Smooth muscle cell (in vitro differentiated cells): ENCODE measurements at regions not wholly inside any gene's neighbourhood (a gene's known extent, or its start where the extent isn't known, plus 50 kb on each side); places are given as distances from the start of the nearest gene placed in this dataset.

Experiments
- DNase-seq: peaks from one replicate; lab custom pipeline; 2025; ENCODE audit not compliant: unreplicated experiment; lab: John Stamatoyannopoulos, UW
- H2AFZ ChIP-seq: fragments of 200-600 bp; sonication (generic); 2 replicates; pipeline ENCODE4 v1.6.0; 2016; ENCODE audit warnings: antibody characterized with exemption, low read depth, mild to moderate bottlenecking
- H3F3A ChIP-seq: fragments of 200-600 bp; sonication (generic); 2 replicates; pipeline ENCODE4 v1.6.0; 2017; ENCODE audit warnings: antibody characterized with exemption, low read depth
- H3K27ac ChIP-seq: fragments of 200-600 bp; sonication (generic); 2 replicates; pipeline ENCODE4 v1.5.1; 2016; ENCODE audit warnings: low read depth, mild to moderate bottlenecking
- H3K27me3 ChIP-seq: fragments of 200-600 bp; sonication (generic); 2 replicates; pipeline ENCODE4 v1.6.1; 2016; ENCODE audit warnings: low read depth, mild to moderate bottlenecking
- H3K36me3 ChIP-seq: fragments of 200-600 bp; sonication (generic); 2 replicates; pipeline ENCODE4 v1.5.1; 2016; ENCODE audit warnings: low read depth
- H3K4me1 ChIP-seq: fragments of 200-600 bp; sonication (generic); 2 replicates; pipeline ENCODE4 v1.5.1; 2016; ENCODE audit warnings: low read depth
- H3K4me2 ChIP-seq: fragments of 200-600 bp; sonication (generic); 2 replicates; pipeline ENCODE4 v1.6.0; 2016; ENCODE audit warnings: mild to moderate bottlenecking
- H3K4me3 ChIP-seq: fragments of 200-600 bp; sonication (generic); 2 replicates; pipeline ENCODE4 v1.5.1; 2016; ENCODE audit warnings: mild to moderate bottlenecking
- H3K79me2 ChIP-seq: fragments of 200-600 bp; sonication (generic); 2 replicates; pipeline ENCODE4 v1.6.0; 2016; ENCODE audit warnings: low read depth, mild to moderate bottlenecking
- H3K9ac ChIP-seq: fragments of 200-600 bp; sonication (generic); 2 replicates; pipeline ENCODE4 v1.6.0; 2016; ENCODE audit warnings: low read depth
- H3K9me3 ChIP-seq: fragments of 200-600 bp; sonication (generic); replicated peaks from 2 replicates; pipeline ENCODE4 v1.5.1; 2016; ENCODE audit warnings: low read depth
- H4K20me1 ChIP-seq: fragments of 200-600 bp; sonication (generic); 2 replicates; pipeline ENCODE4 v1.6.0; 2016; ENCODE audit warnings: low read depth
- CTCF ChIP-seq: fragments of 200-600 bp; sonication (generic); IDR thresholded peaks from 2 replicates; pipeline ENCODE4 v1.5.1; 2017; ENCODE audit warnings: borderline replicate concordance, mild to moderate bottlenecking, antibody characterized with exemption; ENCODE audit not compliant: insufficient read depth, poor library complexity, severe bottlenecking
- WGBS: methylation state at CpG from one replicate; pipeline ENCODE4 v1.1.7; 2016; ENCODE audit warnings: low lambda C conversion rate; 5-methylcytosine and 5-hydroxymethylcytosine counted together

GRCh38 chr9:75628952-75629351 is 261.5 kb upstream of the PCSK5 start:
- Histone ChIP-seq H3K9ac (no peak overlapping the region), H3F3A (no peaks in the 10 kb centered on the region), H3K9me3 (no peaks in the 10 kb centered on the region), H3K4me1 (no peaks in the 10 kb centered on the region), H4K20me1 (no peaks in the 10 kb centered on the region), H3K27ac (no peak overlapping the region), H3K4me2 (no peak overlapping the region), H3K36me3 (no peaks in the 10 kb centered on the region), H2AFZ (no peak overlapping the region), H3K4me3 (no peak overlapping the region), H3K79me2 (no peaks in the 10 kb centered on the region), H3K27me3 (no peaks in the 10 kb centered on the region)
- no peak for DNase-seq
- WGBS = 58% methylated on average over 3 of the region's 3 CpGs
- no peak for TF ChIP-seq CTCF

GRCh38 chr9:75633451-75634057 is 256.9 kb upstream of the PCSK5 start:
- Histone ChIP-seq H3K27ac (no peak overlapping the region), H3F3A (no peaks in the 10 kb centered on the region), H3K4me2 (no peak overlapping the region), H3K79me2 (no peaks in the 10 kb centered on the region), H4K20me1 (no peaks in the 10 kb centered on the region), H3K4me3 (no peak overlapping the region), H3K9me3 (no peaks in the 10 kb centered on the region), H3K4me1 (no peaks in the 10 kb centered on the region), H3K27me3 (no peaks in the 10 kb centered on the region), H3K36me3 (no peaks in the 10 kb centered on the region), H3K9ac (no peak overlapping the region), H2AFZ (no peak overlapping the region)
- DNase-seq = no peak
- no peak for TF ChIP-seq CTCF
- WGBS = 73% methylated on average over 7 of the region's 7 CpGs

GRCh38 chr9:75636427-75637045 is 253.9 kb upstream of the PCSK5 start:
- Histone ChIP-seq H2AFZ (no peak overlapping the region), H4K20me1 (no peaks in the 10 kb centered on the region), H3K4me2 (no peak overlapping the region), H3K4me1 (no peaks in the 10 kb centered on the region), H3K27me3 (no peaks in the 10 kb centered on the region), H3K9me3 (no peaks in the 10 kb centered on the region), H3K36me3 (no peaks in the 10 kb centered on the region), H3K9ac (no peak overlapping the region), H3K27ac (no peak overlapping the region), H3F3A (no peaks in the 10 kb centered on the region), H3K79me2 (no peaks in the 10 kb centered on the region), H3K4me3 (no peak overlapping the region)
- no peak for DNase-seq
- 86% methylated on average over 4 of the region's 4 CpGs for WGBS
- no peak for TF ChIP-seq CTCF
